ENCODE measurements at regions not wholly inside any gene's neighbourhood (a gene's known extent, or its start where the extent isn't known, plus 50 kb on each side); places are given as distances from the start of the nearest gene placed in this dataset.

GRCh38 chr3:124260206-124260915 lies 268.4 kb upstream of the ROPN1 start:
- Histone ChIP-seq H3K9me3 (ENCODE audit: control insufficient read depth, insufficient read depth, low read length) (no peaks in the 10 kb centered on the region), H3K36me3 (ENCODE audit: control insufficient read depth, insufficient read depth, low read length) (no peaks in the 10 kb centered on the region), H3K27ac (ENCODE audit: low read length) (no peak overlapping the region), H3K4me3 (ENCODE audit: low read length) (no peak overlapping the region), H3K27me3 (ENCODE audit: control insufficient read depth, insufficient read depth, low read length) (no peaks in the 10 kb centered on the region), H3K4me1 (ENCODE audit: control insufficient read depth, insufficient read depth, low read length) (no peaks in the 10 kb centered on the region)
- H3K27ac Mint-ChIP-seq, result no peak overlapping the region
- DNase-seq (no peak), ATAC-seq (no peak)
- intact Hi-C loops (cut with micrococcal nuclease), result no loop called here
- TF ChIP-seq CTCF (IDR thresholded peaks at IDR 0.05), result no peak
- whole genome bisulfite sequencing (ENCODE audit: insufficient coverage), result 76% methylated on average over 1 of the region's 1 CpG
- no peak overlapping the region for H3K4me3 Mint-ChIP-seq
- no peaks in the 10 kb centered on the region for H3K36me3 Mint-ChIP-seq
- no peaks in the 10 kb centered on the region for H3K4me1 Mint-ChIP-seq
- H3K27me3 Mint-ChIP-seq (ENCODE audit: low read depth in 2 of 2), result peaks cover 7 to 8% of the 10 kb centered on the region in 2 donors
- H3K9me3 Mint-ChIP-seq, result no peaks in the 10 kb centered on the region

- Histone ChIP-seq H3K27me3 (ENCODE audit: control insufficient read depth, insufficient read depth, low read length) (no peaks in the 10 kb centered on the region), H3K36me3 (ENCODE audit: control insufficient read depth, insufficient read depth, low read length) (no peaks in the 10 kb centered on the region), H3K27ac (ENCODE audit: low read length) (no peak overlapping the region), H3K4me1 (ENCODE audit: control insufficient read depth, insufficient read depth, low read length) (no peaks in the 10 kb centered on the region), H3K9me3 (ENCODE audit: control insufficient read depth, insufficient read depth, low read length) (no peaks in the 10 kb centered on the region), H3K4me3 (ENCODE audit: low read length) (no peak overlapping the region)
- no peak for TF ChIP-seq CTCF (IDR thresholded peaks at IDR 0.05)
- ATAC-seq (no peak), DNase-seq (no peak)
- H3K27ac Mint-ChIP-seq, result no peak overlapping the region
- H3K4me1 Mint-ChIP-seq, result no peaks in the 10 kb centered on the region
- intact Hi-C loops (cut with micrococcal nuclease), result no loop called here
- H3K9me3 Mint-ChIP-seq, result no peaks in the 10 kb centered on the region
- H3K36me3 Mint-ChIP-seq, result no peaks in the 10 kb centered on the region
- peaks cover 5 to 7% of the 10 kb centered on the region in 2 donors for H3K27me3 Mint-ChIP-seq (ENCODE audit: low read depth in 2 of 2)
- no peak overlapping the region for H3K4me3 Mint-ChIP-seq
- 70% methylated on average over 2 of the region's 2 CpGs for WGBS (ENCODE audit: insufficient coverage)
Measured at GRCh38 chr3:124261306-124261705, 269.4 kb upstream of the ROPN1 start.

- H3K9me3 Mint-ChIP-seq, result no peaks in the 10 kb centered on the region
- intact Hi-C loops (cut with micrococcal nuclease), result no loop called here
- H3K9me3 ChIP-seq (ENCODE audit: control insufficient read depth, insufficient read depth, low read length), result no peaks in the 10 kb centered on the region
- H3K27ac Mint-ChIP-seq, result no peak overlapping the region
- H3K4me3 Mint-ChIP-seq, result no peak overlapping the region
- H3K27me3 ChIP-seq (ENCODE audit: control insufficient read depth, insufficient read depth, low read length), result no peaks in the 10 kb centered on the region
- TF ChIP-seq CTCF (IDR thresholded peaks at IDR 0.05), result no peak
- H3K4me1 ChIP-seq (ENCODE audit: control insufficient read depth, insufficient read depth, low read length), result no peaks in the 10 kb centered on the region
- H3K36me3 ChIP-seq (ENCODE audit: control insufficient read depth, insufficient read depth, low read length), result no peaks in the 10 kb centered on the region
- H3K27me3 Mint-ChIP-seq (ENCODE audit: low read depth in 2 of 2), result peaks cover 5% of the 10 kb centered on the region in 2 donors
- H3K36me3 Mint-ChIP-seq, result no peaks in the 10 kb centered on the region
- H3K4me3 ChIP-seq (ENCODE audit: low read length), result no peak overlapping the region
- no peaks in the 10 kb centered on the region for H3K4me1 Mint-ChIP-seq
- WGBS (ENCODE audit: insufficient coverage), result 52% methylated on average over 4 of the region's 4 CpGs
- H3K27ac ChIP-seq (ENCODE audit: low read length), result no peak overlapping the region
- no peak for DNase-seq
- ATAC-seq, result no peak
Measured at GRCh38 chr3:124263168-124263567, 271.2 kb upstream of the ROPN1 start.

GRCh38 chr3:124264346-124264745 lies 272.4 kb upstream of the ROPN1 start:
- 87% methylated on average over 8 of the region's 8 CpGs for WGBS (ENCODE audit: insufficient coverage)
- DNase-seq, result no peak
- intact Hi-C loops (cut with micrococcal nuclease), result no loop called here

More at GRCh38 chr3:124264346-124264745, 272.4 kb upstream of the ROPN1 start:
- no peaks in the 10 kb centered on the region for H3K4me1 Mint-ChIP-seq
- Histone ChIP-seq H3K4me1 (ENCODE audit: control insufficient read depth, insufficient read depth, low read length) (no peaks in the 10 kb centered on the region), H3K36me3 (ENCODE audit: control insufficient read depth, insufficient read depth, low read length) (no peaks in the 10 kb centered on the region), H3K4me3 (ENCODE audit: low read length) (no peak overlapping the region), H3K27ac (ENCODE audit: low read length) (no peak overlapping the region), H3K27me3 (ENCODE audit: control insufficient read depth, insufficient read depth, low read length) (no peaks in the 10 kb centered on the region), H3K9me3 (ENCODE audit: control insufficient read depth, insufficient read depth, low read length) (no peaks in the 10 kb centered on the region)
- peaks cover 0 to 2% of the 10 kb centered on the region in 2 donors for H3K27me3 Mint-ChIP-seq (ENCODE audit: low read depth in 2 of 2)
- no peak for ATAC-seq
- TF ChIP-seq CTCF (IDR thresholded peaks at IDR 0.05), result no peak
- no peaks in the 10 kb centered on the region for H3K9me3 Mint-ChIP-seq
- no peaks in the 10 kb centered on the region for H3K36me3 Mint-ChIP-seq
- H3K4me3 Mint-ChIP-seq, result no peak overlapping the region
- no peak overlapping the region for H3K27ac Mint-ChIP-seq

Data from natural killer cell (primary cell).